Eye (tissue), 1 donor: ENCODE measurements at regions not wholly inside any gene's neighbourhood (a gene's known extent, or its start where the extent isn't known, plus 50 kb on each side); places are given as distances from the start of the nearest gene placed in this dataset.
"Not testable (repeated sequence)": the region's sequence is repeated elsewhere in the genome, so short reads cannot be mapped to it uniquely, and the experiment has no call there.

Experiments
- DNase-seq: peaks from one replicate; pipeline ENCODE4 v3.0.0-alpha.2; 2015

- DNase-seq: no peak
Observed at GRCh38 chr10:31190488-31190887, 128.5 kb upstream of the ZEB1 start.

DNA sequence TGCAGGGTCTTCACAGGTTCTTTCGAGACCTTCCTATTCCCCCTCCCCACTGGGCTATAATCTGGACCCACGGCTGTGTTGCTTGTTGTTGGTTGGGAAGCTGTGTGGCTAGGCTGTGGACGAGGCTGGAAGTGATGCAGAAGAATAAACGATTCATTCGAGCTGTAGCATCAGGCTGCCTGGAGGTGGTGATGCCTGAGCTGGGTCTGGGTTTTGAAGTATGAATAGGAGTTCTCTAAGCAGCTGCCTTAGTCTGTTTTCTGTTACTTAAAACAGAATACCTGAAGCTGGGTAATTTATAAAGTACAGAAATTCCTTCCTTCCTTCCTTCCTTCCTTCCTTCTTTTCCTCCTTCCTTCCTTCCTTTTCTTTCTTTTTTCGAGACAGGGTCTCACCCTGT is 126.5 kb upstream of the ZEB1 start:
- no peak for DNase-seq

GRCh38 chr10:31194986-31195385 is 124.0 kb upstream of the ZEB1 start:
- DNase-seq: no peak

- no peak for DNase-seq
Observed at GRCh38 chr10:31197886-31198285, 121.1 kb upstream of the ZEB1 start.

GRCh38 chr10:31204090-31204489 is 114.9 kb upstream of the ZEB1 start:
- peak; percentile 24 for DNase-seq

DNA sequence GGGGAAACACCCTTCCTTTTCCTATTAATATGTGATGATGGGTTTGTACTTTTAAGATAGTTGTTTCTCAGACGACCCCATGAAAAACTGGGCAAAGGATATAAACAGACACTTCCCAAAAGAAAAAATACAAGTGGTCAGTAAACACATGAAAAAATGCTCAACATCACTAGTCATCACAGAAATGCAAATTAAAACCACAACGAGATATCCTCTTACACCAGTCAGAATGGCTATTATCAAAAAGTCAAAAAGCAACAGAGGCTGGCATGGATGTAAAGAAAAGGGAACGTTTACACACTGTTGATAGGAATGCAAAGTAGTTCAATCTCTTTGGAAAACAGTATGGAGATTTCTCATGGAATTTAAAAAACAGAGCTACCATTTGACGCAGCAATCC is 111.4 kb upstream of the ZEB1 start:
- DNase-seq: no peak

DNA sequence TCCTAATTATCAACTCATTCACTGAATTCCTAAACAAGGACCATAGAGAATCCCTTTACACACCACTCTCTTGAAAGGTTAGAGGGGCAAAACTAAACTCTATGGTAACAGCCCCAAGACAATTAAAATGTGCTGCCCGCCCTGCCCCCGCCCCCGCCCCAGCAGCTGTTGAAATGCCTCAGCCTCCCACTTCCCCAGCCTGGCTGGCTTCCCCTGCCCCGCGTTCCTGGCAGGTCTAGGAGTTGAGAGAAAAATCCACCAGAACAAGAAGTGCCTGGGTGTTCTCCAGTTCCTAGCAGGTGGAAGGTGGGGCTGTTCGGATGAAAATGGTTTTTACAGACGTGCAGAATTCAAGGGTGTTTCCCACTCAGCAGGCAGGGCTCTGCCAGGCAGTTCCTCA is 109.5 kb upstream of the ZEB1 start:
- no peak for DNase-seq

DNA sequence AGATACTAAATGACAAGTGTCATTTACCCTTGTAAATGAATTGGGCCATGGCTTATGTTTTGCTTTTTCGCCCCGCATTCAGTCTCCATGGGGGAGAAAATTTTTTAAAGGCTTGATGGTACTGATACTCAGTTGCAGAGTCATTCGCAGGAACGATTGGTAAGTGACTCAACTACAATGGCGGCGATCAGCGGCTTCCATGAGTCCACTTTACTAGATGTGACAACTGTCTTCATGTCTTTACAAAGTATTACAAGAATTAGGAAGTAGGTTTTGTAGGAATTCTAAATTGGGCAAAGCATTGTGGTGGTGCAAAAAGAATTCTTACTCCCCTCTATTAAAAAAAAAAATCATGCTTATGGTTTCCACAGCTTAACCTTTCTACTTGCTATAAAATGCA is 108.8 kb upstream of the ZEB1 start:
- no peak for DNase-seq

- no peak for DNase-seq
Observed at GRCh38 chr10:31213959-31214358, 105.1 kb upstream of the ZEB1 start.

GRCh38 chr10:31215052-31215451 is 104.0 kb upstream of the ZEB1 start:
- DNase-seq: no peak

- peak; percentile 43 for DNase-seq
Observed at GRCh38 chr10:31219306-31219705, 99.7 kb upstream of the ZEB1 start.

DNA sequence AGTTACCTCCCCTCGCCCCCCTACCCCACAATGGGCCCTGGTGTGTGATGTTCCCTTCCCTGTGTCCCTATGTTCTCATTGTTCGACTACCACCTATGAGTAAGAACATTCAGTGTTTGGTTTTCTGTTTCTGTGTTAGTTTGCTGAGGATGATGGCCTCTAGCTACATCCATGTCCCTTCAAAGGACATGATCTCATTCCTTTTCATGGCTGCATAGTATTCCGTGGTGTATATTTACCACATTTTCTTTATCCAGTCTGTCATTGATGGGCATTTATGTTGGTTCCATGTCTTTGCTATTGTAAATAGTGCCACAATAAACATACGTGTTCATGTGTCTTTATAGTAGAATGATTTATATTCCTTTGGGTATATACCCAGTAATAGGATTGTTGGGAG is 90.2 kb upstream of the ZEB1 start:
- not testable (repeated sequence) for DNase-seq

DNA sequence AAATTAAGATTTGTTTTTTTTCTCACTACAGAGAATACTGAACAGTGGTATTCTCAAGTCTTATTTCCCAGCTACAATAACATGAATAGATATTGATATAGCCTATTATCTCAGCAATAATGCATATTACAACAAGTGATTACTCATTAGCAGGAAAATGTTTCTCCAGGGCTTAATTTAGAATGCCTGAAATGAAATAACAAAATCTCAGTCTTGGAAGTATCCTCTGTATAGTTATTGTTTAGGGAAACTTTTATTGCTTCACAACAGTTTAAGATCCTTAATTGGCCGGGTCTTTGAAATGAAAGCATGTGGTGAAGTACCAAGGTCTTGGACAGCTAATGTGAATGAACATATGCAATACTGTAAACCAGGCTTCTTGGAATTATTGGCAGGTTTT is 79.1 kb upstream of the ZEB1 start:
- DNase-seq: no peak

GRCh38 chr10:31242902-31243301 is 76.1 kb upstream of the ZEB1 start:
- peak; percentile 9 for DNase-seq

- not testable (repeated sequence) for DNase-seq
Observed at GRCh38 chr10:31251118-31251517, 67.9 kb upstream of the ZEB1 start.

DNA sequence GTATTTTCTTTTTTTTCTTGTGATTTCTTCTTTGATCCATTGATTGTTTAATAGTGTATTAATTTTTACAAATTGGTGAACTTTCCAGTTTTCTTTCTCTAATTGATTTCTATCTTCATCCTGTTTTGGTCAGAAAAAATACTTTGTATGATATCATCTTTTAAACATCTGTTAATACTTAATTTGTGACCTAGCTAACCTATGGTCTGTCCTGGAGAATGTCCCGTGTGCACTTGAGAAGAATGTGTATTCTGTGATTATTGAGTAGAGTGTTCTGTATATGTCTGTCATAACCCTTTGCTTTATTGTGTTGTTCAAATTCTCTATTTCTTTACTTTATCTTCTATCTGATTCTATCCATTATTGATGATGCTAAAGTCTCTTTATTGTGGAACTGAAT is 65.8 kb upstream of the ZEB1 start:
- no peak for DNase-seq

DNA sequence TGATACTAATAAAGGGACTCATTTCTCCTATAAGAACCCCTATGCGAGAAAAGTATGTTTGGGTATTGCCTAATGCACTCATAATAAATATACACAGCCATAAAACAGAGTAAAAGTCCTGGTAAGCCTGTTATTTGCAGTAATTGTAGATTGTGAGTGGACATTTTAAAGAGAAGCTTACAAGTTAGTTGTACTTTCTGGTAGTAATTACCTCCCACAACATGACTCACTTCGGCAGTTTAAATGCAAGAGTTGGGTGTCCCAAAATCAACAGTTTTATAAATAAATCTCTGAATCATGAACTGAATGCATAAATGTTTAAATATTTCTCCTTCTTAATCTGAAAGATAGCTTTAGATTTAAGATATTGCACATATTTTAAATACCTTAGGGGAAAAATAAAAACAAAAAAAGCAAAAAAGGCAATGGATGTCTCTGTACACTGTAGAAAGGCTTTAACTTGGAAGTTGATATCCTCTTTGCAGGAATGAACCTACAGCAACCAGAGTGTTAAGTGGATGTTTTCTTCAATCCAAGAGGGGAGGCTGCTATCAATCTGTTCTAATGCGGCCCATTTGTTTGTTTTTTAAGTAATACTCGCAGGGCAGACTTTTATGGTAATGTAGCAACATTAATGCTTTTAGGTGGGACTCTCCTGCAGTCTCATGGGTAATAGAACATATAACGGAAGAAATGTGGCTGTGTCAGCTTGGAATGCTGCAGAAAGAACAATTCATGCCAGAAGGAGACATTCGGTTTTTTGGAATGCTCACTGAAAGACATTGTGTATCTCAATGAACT is 57.3 kb upstream of the ZEB1 start:
- peak; percentile 21 for DNase-seq

DNA sequence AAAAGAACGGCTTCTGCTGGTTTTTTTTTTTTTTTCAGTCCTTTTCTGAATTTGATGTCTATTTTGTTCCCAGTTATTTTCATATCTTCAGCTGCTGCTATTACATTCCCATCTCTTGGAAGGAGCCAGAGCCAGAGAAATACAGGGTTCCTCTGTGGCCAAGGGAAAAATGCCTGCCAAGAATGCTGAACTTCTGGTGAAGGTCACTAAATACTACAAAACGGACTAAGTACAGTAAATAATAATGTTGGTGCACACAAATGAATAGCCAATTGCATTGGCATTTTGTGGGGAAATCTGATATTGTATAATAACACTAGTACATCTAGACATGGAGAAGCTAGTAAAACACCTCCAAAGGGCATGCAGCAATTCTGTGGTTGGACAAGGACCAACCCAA is 56.3 kb upstream of the ZEB1 start:
- peak; percentile 41 for DNase-seq

DNA sequence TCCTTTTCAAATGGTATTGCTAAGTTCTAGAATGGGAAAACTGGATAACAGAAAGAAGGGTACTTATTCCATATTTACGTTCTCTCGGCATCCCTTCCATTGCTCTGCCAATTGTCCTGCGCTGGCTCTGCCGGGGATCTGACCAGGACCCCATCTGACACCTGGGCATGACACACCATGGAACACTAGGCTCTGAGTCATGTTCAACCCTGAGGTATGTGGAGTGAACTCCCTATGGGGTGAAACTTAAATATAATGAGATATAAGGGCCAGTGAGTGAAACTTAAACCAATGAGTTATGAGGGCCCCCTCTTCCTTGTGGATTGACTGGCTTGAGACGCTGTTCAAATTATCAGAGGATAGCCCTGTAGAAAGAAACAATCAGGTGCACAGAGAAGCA is 55.1 kb upstream of the ZEB1 start:
- DNase-seq: no peak

GRCh38 chr10:31268444-31269303 is 50.3 kb upstream of the ZEB1 start:
- no peak for DNase-seq
